Stomach (tissue), 8 donors: ENCODE measurements at regions not wholly inside any gene's neighbourhood (a gene's known extent, or its start where the extent isn't known, plus 50 kb on each side); places are given as distances from the start of the nearest gene placed in this dataset.

ENCODE experiments used
- DNase-seq, 2 donors: peaks; one replicate each; pipeline versions ENCODE4 v3.0.0 to v3.0.0-alpha.2; 2013 to 2019
- H3K27ac ChIP-seq, 5 donors: fragments of 200-600 bp in 4 of 5; sonication (generic) in 4 of 5; one replicate each; pipeline ENCODE4 v1.5.1; 2013 to 2019; ENCODE audit warnings: mild to moderate bottlenecking in 1 of 5, moderate library complexity in 1 of 5
- H3K27me3 ChIP-seq, 3 donors: fragments of 200-600 bp; sonication (generic); one replicate each; pipeline ENCODE4 v1.5.1; 2017 to 2019; ENCODE audit warnings: mixed run types in 1 of 3
- H3K36me3 ChIP-seq, 4 donors: fragments of 200-600 bp; sonication (generic); 1 replicate in 3 of 4; 2 replicates in 1 of 4; pipeline ENCODE4 v1.5.1; 2016 to 2019
- H3K4me1 ChIP-seq, 4 donors: fragments of 200-600 bp; sonication (generic); one replicate each; pipeline ENCODE4 v1.5.1; 2016 to 2019
- H3K4me3 ChIP-seq, 4 donors: fragments of 200-600 bp; sonication (generic) in 3 of 4; one replicate each; pipeline ENCODE4 v1.5.1; 2016 to 2019; ENCODE audit warnings: mild to moderate bottlenecking in 1 of 4
- H3K9me3 ChIP-seq, 4 donors: fragments of 200-600 bp; sonication (generic); one replicate each; pipeline ENCODE4 v1.5.1; 2016 to 2019
- CTCF ChIP-seq, 7 experiments: fragments of 450-650 bp in 4 of 7; fragments of 200-600 bp in 3 of 7; sonication (generic) in 3 of 7; IDR thresholded peaks; one replicate each; pipeline ENCODE4 v1.5.1; 2016 to 2019; ENCODE audit warnings: antibody characterized with exemption in 7 of 7, control low read depth in 2 of 7, mild to moderate bottlenecking in 1 of 7
- EP300 ChIP-seq: sonication (generic); formaldehyde crosslinking; IDR thresholded peaks from one replicate; pipeline ENCODE4 v1.6.1; 2017; ENCODE audit warnings: antibody characterized with exemption
- POLR2A ChIP-seq, 4 donors: fragments of 450-650 bp; IDR thresholded peaks; one replicate each; pipeline ENCODE4 v1.6.1; 2016; ENCODE audit warnings: antibody characterized with exemption in 4 of 4, control low read depth in 2 of 4, mild to moderate bottlenecking in 1 of 4, moderate library complexity in 1 of 4
- POLR2AphosphoS5 ChIP-seq, 3 donors: sonication (generic); formaldehyde crosslinking; IDR thresholded peaks; one replicate each; pipeline ENCODE4 v1.6.1; 2016; ENCODE audit warnings: antibody characterized with exemption in 3 of 3
- WGBS, 5 donors: extraction: QIAGEN DNeasy Blood & Tissue Kit in 3 of 5; methylation state at CpG; one replicate each; pipeline versions ENCODE4 v1.1.5 to v1.1.7; 2013 to 2018; 5-methylcytosine and 5-hydroxymethylcytosine counted together
- intact Hi-C: fragments of 100-400 bp; cut with DNase I; formaldehyde crosslinking; loops from one replicate; pipeline ENCODE4 v1.15.1; 2023; ENCODE audit warnings: low total_unique reads
- donor health status: healthy with polysubstance abuse.
- donor health status: Bipolar disorder and iron deficiency.
- donor health status: healthy.

DNA sequence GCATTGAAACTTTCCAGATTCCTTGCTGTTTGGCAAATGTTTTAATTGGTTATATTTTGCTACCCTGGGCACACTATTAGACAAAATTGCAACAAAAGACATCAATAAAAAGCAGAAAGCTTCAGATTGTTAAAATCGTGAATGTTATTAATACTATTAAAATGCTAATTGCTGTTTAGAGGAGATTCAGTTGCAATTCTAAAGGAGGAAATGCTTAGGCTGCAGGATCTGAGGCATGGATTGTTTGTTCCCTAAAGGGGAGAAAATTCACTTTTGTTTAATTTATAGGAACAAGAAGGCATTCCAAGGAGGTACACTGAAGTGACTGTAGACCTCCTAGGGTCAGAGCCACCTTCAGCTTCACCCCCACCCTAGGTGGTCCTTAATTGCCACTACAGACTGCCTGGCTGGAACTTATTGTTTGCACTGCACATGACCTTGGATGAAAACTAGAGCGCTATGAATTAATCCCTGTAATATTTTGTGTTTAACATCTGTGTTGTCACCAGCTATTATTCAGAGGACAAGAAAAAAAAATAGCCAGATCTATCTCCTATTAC, 1266.9 kb upstream of the ADGRL2 start:
- H3K36me3 ChIP-seq = no peaks in the 10 kb centered on the region
- H3K9me3 ChIP-seq = no peaks in the 10 kb centered on the region
- WGBS, 5 donors = 14 to 21% (median 18%) methylated on average over 2 of the region's 2 CpGs
- H3K27ac ChIP-seq = no peak overlapping the region
- intact Hi-C loops = no loop called here
- H3K4me1 ChIP-seq = peaks cover 0 to 9% (median 2%) of the 10 kb centered on the region in 4 donors
- peak in 1 of 2 donors; percentile 18 for DNase-seq
- no peak for TF ChIP-seq POLR2AphosphoS5 (IDR thresholded peaks at IDR 0.05)
- no peak for TF ChIP-seq CTCF (IDR thresholded peaks at IDR 0.05)
- no peak for TF ChIP-seq POLR2A (IDR thresholded peaks at IDR 0.05)
- TF ChIP-seq EP300 = no peak
- no peak overlapping the region for H3K4me3 ChIP-seq
- no peaks in the 10 kb centered on the region for H3K27me3 ChIP-seq

DNA sequence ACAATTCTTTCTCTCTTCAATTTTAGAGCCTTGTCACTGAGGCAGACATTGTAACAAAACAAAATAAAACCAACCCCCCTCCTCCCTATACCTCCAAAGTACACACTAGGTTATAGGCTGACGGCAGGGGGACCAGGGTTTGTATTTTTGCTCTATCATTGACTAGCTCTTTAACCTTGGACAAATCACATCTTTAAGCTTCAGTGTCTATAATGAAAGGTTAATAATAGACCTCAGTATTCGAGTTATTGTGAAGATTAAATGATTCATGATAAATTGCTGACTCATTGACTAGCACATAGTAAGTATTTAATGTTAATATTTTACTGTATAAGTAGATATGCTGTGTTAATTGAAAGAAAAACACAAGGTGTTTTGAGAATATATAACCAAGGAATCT, 1267.6 kb upstream of the ADGRL2 start:
- no peaks in the 10 kb centered on the region for H3K36me3 ChIP-seq
- WGBS, 5 donors = 39 to 48% (median 44%) methylated on average over 2 of the region's 2 CpGs
- intact Hi-C loops = no loop called here

DNA sequence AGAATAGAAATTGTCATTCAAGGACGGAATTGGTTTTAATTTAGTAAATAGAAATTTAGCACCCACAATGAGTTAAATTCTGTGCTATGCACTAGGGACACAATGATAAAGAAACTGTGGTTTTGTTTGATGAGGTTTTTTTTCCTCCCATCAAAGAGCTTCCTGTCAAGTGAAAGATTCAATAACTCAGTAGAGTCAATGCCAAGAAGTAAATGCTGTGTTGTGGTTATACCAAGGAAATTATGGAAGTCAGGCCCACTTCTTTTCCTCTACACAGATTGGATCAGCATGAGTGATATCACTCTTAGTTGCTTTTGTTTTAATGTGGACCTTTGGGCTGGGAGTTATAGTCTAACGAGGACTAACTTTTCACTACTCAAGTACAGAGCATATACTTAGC, 1269.6 kb upstream of the ADGRL2 start:
- no peaks in the 10 kb centered on the region for H3K36me3 ChIP-seq
- DNase-seq = no peak
- WGBS, 5 donors = 59 to 73% (median 63%) methylated on average over 2 of the region's 2 CpGs
- intact Hi-C loops = no loop called here
- H3K9me3 ChIP-seq = no peaks in the 10 kb centered on the region
- H3K27ac ChIP-seq = no peak overlapping the region
- H3K4me3 ChIP-seq = no peak overlapping the region
- TF ChIP-seq CTCF (IDR thresholded peaks at IDR 0.05) (no peak), POLR2A (IDR thresholded peaks at IDR 0.05) (no peak), EP300 (no peak), POLR2AphosphoS5 (IDR thresholded peaks at IDR 0.05) (no peak)
- H3K4me1 ChIP-seq = peaks cover 0 to 9% (median 2%) of the 10 kb centered on the region in 4 donors
- H3K27me3 ChIP-seq = no peaks in the 10 kb centered on the region

More for the DNA sequence above, 1267.6 kb upstream of the ADGRL2 start:
- no peaks in the 10 kb centered on the region for H3K9me3 ChIP-seq
- TF ChIP-seq CTCF (IDR thresholded peaks at IDR 0.05) = no peak
- TF ChIP-seq POLR2AphosphoS5 (IDR thresholded peaks at IDR 0.05) = no peak
- TF ChIP-seq POLR2A (IDR thresholded peaks at IDR 0.05) = no peak
- no peak for DNase-seq
- H3K4me3 ChIP-seq = no peak overlapping the region
- peaks cover 0 to 9% (median 2%) of the 10 kb centered on the region in 4 donors for H3K4me1 ChIP-seq
- H3K27me3 ChIP-seq = no peaks in the 10 kb centered on the region
- no peak overlapping the region for H3K27ac ChIP-seq

DNA sequence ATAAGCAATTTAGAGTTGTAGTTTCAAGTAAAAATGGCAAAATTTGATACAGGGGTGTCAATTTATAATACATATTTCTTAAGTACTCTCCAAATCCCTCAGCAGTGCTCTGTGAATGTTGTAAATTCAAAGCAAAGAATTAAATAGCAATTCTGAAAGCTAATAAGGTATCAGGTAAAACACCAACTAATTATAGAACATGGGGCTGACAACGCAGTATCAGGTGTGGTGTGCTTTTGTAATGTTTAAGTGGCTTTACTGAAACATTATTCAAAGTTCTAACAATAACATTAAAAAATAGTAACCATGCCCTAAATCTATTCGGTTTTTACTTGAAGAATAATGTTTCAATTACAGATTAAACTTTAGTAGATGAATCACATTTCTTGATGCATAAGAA, 1271.2 kb upstream of the ADGRL2 start:
- Histone ChIP-seq H3K27ac (no peak overlapping the region), H3K9me3 (no peaks in the 10 kb centered on the region), H3K36me3 (no peaks in the 10 kb centered on the region), H3K4me1 (peaks cover 0 to 9% (median 2%) of the 10 kb centered on the region in 4 donors), H3K27me3 (no peaks in the 10 kb centered on the region), H3K4me3 (no peak overlapping the region)
- 87 to 94% (median 92%) methylated on average over 2 of the region's 2 CpGs for WGBS, 5 donors
- no peak for TF ChIP-seq POLR2A (IDR thresholded peaks at IDR 0.05)
- no peak for TF ChIP-seq CTCF (IDR thresholded peaks at IDR 0.05)
- TF ChIP-seq EP300 = no peak
- intact Hi-C loops = no loop called here
- DNase-seq = no peak
